GM19238 (cell line): ENCODE measurements at regions not wholly inside any gene's neighbourhood (a gene's known extent, or its start where the extent isn't known, plus 50 kb on each side); places are given as distances from the start of the nearest gene placed in this dataset.
"Not testable (repeated sequence)": the region's sequence is repeated elsewhere in the genome, so short reads cannot be mapped to it uniquely, and the experiment has no call there.

Experiments used
- DNase-seq: peaks from one replicate; pipeline ENCODE4 v3.0.0; 2011; ENCODE audit warnings: low spot score; ENCODE audit not compliant: insufficient read length

GRCh38 chr10:62935022-62935421 is 118.9 kb upstream of the EGR2 start:
- DNase-seq = no peak

GRCh38 chr10:62934258-62934657 is 118.1 kb upstream of the EGR2 start:
- DNase-seq = no peak

GRCh38 chr10:62928763-62929162 is 112.6 kb upstream of the EGR2 start:
- not testable (repeated sequence) for DNase-seq

DNA sequence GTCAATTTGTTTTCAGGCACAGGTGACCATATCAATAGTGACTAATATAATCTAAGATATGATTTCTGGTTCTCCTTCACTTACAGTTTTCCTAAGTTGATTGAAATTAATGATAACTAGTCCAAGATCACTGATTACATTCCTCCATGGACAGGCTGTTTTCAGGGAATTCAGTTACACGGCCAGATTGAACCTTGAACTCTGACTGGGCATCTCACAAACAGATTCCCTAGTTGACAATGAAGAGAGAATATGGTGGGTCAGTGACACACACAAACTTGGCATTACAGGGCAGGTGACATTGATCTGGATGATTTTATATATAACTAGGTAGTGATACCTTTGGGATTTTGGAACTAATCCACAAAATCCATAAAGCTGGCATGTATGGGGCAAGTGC is 110.2 kb upstream of the EGR2 start:
- no peak for DNase-seq

DNA sequence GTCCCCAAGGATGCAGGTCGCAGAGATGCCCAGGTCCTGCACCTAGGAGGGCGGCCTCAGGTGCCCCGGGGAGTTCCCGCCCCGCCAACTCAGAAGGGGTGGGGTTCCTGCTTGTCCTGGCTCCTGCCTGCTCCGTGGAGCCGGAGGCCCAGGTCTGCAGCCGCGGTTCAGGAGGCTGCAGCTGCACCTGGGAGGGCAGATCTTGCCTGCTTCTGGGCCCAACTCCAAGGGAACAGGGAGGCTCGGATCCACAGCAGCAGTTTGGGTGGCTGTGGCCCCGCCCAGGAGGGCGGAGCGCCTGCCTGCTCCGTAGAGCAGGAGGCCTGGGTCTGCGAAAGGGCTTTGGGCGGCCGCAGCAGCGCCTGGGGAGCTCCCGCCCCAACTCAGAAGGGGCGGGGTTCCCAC is 108.2 kb upstream of the EGR2 start:
- no peak for DNase-seq

DNA sequence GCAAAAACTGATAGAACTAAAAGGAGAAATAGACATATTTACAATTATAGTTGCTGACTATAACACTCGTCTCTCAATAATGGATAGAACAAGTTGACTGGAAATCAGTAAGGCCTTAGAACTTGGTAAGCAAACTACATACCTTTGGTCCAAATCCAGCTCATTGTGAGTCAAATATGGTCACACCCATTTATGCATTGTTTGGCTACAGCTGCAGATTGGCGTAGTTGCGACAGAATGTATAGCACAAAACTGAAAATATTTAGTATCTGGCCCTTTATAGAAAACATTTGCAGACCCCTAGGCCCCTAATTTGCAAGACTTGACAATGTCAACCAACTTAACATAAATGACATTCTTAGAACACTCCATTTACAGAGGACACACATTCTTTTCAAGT is 103.6 kb upstream of the EGR2 start:
- DNase-seq = no peak

DNA sequence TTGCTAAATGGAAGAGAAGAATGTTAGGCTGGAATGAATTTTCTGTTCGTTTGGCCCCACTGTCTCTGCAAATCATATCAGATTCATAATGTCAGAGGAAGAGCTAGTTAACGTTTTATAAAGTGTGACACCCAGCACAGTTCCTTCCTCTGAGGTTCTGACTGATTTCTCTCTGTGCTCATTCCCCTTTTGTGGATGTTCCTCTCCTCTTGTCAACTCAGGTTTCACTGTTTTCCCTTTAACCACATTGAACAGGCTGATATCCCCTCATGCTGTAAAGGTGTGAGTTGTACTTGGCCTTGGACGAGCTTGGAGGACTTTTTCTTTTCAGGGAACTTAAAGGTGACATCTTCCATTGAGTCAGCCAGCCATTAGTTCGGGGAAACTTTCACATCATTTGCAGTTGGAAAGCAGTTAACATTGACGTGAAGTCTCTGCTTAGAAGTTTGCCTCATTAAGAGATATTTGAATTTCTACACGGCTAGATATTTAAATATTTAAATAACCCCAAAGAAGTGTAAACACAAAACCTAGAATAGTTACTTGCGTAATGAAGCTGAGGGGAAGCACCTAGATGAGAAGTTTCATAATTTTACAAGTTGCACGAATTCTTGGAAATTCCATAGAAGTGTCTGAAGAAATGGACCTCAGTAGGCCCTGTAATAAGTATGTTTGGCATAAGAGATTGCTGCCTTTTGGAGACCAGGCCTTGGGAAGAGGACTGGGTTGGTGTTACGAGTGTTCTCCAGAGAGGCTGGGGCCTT is 101.5 kb upstream of the EGR2 start:
- no peak for DNase-seq

GRCh38 chr10:62916141-62916603 is 100.0 kb upstream of the EGR2 start:
- DNase-seq = no peak

- no peak for DNase-seq
Observed at GRCh38 chr10:62915158-62915557, 99.0 kb upstream of the EGR2 start.

DNA sequence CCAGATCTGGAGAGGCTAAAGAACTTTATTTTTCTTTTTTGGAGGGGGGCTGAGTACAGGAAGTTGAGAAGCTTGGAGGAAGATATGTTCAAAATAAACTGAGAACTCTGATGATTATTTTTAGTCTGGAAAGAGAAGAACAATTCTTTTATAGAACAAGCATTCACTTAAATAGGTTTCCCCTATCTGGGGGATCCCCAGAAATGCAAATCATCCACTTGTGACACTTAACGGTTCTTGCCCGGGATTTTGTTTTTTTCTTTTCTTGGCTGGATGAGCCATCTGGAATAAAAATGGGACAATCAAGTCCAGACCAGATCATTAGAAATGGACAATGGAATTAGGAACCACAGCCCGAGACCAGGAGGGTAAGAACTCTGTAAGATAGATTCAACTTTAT is 95.9 kb upstream of the EGR2 start:
- DNase-seq = no peak

- no peak for DNase-seq
Observed at GRCh38 chr10:62911210-62911963, 95.2 kb upstream of the EGR2 start.

GRCh38 chr10:62907470-62908212 is 91.5 kb upstream of the EGR2 start:
- DNase-seq = no peak

GRCh38 chr10:62904281-62904875 is 88.2 kb upstream of the EGR2 start:
- DNase-seq = no peak

DNA sequence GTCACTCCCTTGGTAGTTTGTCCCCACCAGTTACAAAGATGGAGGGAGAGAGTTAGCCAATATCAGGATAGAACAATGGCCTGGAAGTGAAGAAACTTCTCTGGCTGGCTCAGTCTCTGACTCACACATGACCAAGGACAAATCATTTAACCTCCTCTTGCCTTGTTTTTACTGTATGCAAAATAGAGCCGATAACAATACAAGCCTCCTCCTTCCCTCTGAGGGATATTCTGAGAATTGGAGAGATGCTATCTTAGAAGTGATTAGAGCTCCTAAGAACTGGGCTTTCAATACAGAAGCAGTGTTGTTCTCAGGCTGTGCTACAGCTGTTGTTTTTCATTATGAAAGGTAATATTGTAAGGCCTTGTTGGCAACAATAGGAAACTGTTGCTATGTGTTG is 87.7 kb upstream of the EGR2 start:
- no peak for DNase-seq

GRCh38 chr10:62900829-62901571 is 84.8 kb upstream of the EGR2 start:
- DNase-seq = no peak

DNA sequence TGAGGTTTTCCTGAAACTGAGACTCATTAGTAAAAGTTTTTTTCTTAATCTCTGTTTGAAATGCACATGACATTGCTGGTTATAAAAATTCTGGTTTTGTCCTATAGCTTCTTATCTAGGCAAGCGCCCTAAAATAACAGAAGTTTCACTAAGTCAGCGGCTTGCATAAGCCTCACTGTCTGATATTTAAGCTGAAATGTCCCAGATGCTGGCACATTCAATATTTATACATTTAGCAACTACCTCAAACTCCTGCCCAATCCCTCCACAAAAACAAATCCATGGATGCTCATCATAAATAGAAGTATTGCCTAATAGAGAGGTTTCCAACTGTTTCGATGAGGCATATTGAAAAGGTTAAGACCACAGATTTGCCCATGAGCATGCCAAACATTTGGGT is 83.1 kb upstream of the EGR2 start:
- DNase-seq = no peak

DNA sequence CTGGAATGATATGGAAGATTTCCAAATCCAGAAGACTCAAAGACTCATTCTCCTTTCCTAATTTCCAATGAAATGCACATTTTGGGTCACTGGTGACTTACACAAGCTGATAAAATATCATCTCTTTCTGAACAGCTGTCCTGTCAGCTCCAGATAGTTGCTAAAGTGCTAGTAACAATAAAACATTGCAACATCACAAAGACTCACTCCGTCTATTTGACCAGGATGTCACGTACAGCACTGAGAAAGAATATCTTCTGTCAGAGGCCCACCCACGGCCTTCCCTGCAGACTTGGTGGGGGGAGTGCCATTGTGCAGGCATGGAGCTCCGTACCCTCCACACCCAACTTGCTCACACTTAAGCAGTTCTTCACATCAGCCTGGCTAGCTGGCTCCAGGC is 78.9 kb upstream of the EGR2 start:
- DNase-seq = no peak

DNA sequence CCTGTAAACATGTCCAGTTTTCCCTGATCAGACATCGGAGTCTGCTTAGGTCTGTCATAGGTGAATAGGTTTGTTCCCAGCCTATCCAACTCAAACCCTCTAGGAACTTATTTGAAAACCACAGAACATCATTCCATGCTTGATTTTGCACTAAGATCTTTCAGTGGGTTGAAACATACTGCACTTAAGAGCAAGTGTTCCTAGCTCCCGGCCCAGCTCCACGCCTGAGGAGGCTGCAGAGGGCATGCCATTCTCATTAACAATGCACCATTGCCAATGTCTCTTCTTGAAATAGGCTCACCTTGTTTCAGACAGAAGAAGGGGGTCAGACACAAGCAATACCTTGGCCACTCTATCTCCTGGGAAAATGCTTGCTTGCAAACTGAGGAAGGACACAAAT is 78.0 kb upstream of the EGR2 start:
- no peak for DNase-seq

GRCh38 chr10:62893036-62893435 is 76.9 kb upstream of the EGR2 start:
- no peak for DNase-seq

- DNase-seq = no peak
Observed at GRCh38 chr10:62890395-62890794, 74.2 kb upstream of the EGR2 start.

GRCh38 chr10:62887642-62888041 is 71.5 kb upstream of the EGR2 start:
- DNase-seq = no peak
